Middle frontal gyrus (tissue), 1 donor: ENCODE measurements at regions not wholly inside any gene's neighbourhood (a gene's known extent, or its start where the extent isn't known, plus 50 kb on each side); places are given as distances from the start of the nearest gene placed in this dataset.

Experiments used
- DNase-seq: peaks from one replicate; pipeline ENCODE4 v3.0.0-alpha.2; 2015; ENCODE audit warnings: low spot score; ENCODE audit errors: extremely low spot score

DNA sequence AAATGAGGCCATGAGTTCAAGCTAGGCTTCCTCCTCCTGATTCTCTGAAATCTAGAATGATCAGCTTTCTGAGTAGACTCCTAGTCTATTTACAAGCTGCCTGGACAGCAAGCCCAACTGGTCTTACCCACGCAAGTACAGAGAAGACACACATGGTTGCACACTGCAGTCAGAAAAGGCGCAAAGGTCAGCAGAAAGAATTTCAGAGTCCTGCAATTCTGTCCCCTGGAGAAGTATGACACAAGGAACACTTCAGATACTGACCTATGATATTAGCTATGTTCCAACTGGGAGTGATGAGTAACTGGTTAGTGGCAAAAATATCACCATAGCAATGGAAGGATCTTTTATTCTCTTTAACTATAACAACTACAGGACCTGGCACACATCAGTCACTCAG lies 336.1 kb upstream of the PKDCC start:
- DNase-seq, result no peak

DNA sequence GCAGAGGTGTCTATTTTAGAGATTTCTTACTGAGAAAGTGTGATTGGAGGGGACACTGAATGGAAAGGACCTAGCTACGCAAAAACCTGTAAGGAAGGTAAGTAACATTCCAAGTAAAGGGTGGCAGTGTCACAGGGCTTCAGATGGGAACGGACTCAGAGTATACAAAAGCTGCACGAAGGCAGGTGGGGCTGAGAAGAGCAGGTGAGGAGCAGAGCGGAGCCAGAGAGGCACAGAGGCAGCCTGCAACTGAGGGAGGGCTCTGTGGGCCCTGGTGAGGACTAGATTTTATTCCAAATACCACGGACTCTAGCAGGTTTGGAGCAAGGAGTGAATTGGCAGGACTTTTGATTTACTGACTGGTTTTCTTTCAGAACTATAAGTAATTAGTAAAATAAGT lies 331.3 kb upstream of the PKDCC start:
- DNase-seq, result no peak

- no peak for DNase-seq
Observed at GRCh38 chr2:41717839-41718238, 330.0 kb upstream of the PKDCC start.

DNA sequence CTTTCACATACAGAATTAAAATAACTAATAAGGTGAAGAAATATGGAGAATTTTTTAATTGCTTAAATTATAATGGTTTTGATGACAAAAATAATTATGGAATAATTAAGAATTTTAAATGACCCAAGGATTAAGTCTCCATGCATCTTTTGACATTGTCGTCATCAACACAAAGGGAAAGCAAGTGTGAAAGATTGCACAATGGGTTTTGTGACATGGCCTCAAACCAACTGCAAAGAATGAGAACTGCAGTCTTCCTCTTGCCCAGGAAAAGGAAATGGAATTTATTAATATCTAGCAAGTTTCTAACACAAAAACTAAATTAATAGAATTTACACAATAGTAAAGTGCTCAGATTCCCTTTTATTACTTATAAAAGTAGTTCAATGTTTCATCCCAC lies 329.1 kb upstream of the PKDCC start:
- DNase-seq, result no peak

- DNase-seq, result no peak
Observed at GRCh38 chr2:41719756-41720155, 328.1 kb upstream of the PKDCC start.

DNA sequence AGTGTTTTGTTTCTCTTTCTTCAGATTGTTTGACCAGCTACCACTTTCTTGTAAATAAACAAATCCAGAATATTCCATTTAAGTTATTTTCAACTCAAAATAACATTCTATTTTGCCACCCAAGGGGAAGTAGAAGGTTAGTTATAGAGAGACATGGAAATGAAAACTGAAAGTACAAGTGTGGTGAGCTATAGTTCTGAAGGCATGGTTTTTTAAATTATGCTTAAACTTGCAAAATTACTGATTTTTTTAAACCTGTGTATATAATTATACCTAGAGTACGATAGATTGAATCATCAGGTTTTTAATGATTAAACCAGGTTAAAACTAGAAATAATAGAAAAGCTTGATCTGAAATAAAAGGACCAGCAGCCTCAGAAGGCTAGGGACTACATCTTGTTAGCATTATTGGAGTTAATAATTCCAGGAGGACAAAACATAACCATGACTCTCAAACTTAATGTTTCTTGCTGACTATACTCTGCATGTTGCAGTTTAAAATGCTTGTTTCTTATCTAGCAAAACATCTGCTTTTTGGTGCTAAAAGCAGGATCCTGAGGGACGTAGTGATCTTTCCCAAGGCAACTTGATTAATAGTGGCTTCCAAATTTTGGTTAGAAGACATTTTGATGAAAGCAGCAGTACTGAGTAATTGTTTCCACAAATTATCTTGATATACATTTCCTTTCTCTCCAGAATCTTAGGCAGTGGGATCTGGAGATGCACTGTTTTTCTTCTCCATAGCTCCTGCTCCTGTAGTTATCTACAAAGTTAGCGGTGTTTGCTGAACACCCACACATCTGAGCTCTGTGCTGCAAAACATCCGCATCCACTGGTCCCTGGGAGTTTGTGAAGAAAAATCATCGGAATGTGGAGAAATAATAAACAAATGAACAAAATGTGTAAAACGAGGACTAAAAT lies 327.2 kb upstream of the PKDCC start:
- no peak for DNase-seq

GRCh38 chr2:41722668-41723369 lies 325.0 kb upstream of the PKDCC start:
- DNase-seq, result no peak

GRCh38 chr2:41723526-41723925 lies 324.3 kb upstream of the PKDCC start:
- DNase-seq, result no peak

GRCh38 chr2:41724465-41724864 lies 323.4 kb upstream of the PKDCC start:
- DNase-seq, result no peak

GRCh38 chr2:41725901-41726300 lies 321.9 kb upstream of the PKDCC start:
- DNase-seq, result no peak

DNA sequence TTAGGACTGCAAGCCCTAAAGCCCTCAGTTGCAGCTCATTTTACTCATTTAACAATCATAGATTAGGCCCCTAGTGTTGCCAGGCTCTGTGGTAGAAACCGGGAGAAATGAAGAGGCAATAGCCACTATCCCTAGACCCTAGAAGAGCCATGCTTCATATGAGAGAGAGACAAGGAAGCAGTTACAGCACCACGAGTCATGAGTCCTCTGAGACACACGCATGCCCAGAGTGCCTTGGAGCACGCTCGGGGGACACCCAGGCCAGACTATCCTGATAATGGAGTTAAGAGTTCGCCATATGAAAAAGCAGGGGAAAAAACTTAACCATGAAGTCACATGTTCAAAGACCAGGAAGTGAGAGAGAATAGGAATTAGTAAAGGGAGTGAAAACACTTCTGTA lies 321.5 kb upstream of the PKDCC start:
- DNase-seq, result no peak

GRCh38 chr2:41727152-41727551 lies 320.7 kb upstream of the PKDCC start:
- no peak for DNase-seq

DNA sequence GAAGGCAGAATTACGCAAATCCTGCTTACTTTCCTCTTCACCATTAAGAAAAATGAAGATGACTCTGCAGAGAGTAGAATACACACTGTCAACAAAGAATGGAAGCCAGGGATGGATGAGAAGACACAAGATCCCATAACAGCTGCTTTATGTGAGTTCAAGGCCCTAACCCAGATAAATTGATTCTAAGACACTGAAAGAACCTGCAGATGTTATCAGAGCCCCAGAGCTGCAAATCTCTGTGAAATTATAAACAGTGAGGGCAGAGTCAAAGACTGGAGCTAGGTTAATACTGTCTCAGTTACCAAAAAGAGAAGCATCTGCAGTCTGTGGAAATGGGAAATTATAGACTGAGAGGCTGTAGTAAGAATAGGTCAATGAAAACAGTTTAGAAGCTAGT lies 320.1 kb upstream of the PKDCC start:
- DNase-seq, result no peak

DNA sequence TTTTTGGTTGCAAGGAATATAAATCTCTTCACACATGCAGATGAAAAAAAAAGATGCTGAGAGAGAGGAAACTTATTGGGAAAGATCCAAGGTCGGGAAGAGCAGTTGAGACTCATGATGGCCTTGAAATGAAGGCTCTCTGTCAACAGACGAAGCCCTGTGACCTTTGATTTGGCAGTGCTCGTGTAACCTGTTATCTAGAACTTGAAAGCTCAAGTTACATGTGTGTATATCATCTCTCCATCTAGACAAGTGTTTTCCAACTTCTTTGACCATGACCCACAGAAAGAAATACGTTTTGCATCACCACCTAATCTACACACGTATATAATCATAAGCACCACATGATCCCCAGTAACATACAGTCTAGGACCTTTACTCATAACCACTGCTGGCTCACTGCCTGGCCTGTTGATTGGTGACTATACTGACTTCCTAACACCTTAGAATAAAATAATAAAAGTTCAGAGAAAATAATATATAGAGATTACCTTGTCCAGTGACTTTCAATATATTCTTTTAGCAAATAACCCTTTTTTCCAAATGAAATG lies 319.0 kb upstream of the PKDCC start:
- no peak for DNase-seq

DNA sequence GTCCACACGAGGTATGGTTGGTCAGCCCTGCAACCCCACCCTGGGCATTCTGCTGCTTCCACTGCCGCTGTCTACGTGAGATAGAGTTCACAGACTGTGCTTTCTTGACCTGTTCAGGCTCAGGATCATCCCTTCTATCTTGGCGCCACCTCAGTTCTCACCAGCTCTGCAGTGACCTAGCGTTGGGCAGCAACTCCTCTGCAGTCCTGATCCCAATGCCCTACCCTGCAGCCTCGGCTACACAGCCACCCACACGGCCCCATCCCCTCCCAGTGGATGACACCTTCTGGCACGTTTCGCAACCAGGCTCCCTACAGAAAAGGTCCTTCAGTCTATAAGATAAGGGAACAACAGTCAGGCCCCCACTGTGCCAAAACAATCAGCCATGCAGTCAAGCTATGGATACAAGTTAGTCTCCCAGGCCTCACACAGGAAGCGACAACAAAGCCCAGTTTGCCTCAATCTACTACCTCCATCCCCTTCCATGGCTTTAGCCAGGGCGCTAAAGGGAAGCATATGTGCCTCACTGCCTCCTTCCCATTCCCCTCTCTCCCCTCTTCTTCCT lies 317.9 kb upstream of the PKDCC start:
- no peak for DNase-seq

- DNase-seq, result no peak
Observed at GRCh38 chr2:41735006-41735405, 312.8 kb upstream of the PKDCC start.

DNA sequence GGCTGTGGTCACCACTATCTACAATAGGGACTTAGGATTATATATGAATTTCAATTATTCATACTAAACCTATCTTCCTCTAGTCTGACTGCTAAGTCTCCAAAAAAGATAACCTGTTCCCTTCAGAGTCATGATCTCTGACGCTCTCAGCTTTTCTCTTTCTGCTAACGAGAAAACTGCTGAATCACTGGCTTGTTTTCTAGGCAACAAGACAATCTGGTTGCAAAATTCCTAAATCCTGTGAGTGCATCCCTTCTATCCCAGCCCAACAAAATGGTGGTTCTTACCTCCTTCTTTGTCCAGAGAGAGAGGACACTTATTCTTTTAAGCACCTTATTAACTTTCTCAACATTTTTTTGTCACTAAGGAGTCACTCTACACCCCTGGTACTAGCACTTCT lies 312.3 kb upstream of the PKDCC start:
- DNase-seq, result no peak

DNA sequence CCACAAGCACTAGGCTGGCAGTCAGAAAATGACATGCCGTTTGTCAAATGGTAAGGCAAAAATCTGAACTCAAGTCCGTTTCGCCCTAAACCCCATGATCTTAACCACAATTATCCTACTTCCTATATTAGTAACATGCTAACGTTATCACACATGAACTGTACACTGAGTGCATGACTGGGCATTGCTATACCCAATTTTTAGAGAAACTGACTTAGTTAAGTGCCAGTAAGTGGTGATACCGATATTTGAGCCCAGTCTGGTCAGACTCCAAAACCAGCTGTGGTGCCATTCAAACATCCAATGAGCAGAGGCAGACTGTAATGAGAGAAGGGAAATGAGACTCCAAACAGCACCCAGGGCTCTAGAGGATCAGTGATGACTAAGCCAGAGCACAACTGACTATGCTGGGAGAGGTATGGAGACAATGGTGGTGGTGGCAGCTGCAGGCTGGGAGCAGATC lies 311.7 kb upstream of the PKDCC start:
- no peak for DNase-seq

DNA sequence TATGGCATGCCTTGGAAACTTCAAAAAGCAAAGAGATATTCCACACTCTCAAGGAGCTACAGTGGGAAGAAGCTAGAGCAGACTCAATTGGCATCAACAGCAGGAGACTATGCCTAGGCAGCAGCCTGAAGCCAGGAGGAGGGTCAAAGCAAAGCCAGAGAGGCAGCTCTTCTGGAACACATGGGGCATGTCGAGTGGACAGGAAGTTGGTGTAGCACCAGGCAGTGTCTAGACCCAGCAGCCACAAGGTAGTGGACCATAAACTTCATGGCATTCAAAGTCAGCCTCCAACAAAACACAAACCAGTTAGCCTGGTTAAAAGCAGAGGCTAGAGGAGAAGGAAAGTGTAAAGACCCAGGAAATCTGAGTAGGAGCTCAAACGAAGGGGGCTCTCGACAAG lies 311.2 kb upstream of the PKDCC start:
- DNase-seq, result no peak

DNA sequence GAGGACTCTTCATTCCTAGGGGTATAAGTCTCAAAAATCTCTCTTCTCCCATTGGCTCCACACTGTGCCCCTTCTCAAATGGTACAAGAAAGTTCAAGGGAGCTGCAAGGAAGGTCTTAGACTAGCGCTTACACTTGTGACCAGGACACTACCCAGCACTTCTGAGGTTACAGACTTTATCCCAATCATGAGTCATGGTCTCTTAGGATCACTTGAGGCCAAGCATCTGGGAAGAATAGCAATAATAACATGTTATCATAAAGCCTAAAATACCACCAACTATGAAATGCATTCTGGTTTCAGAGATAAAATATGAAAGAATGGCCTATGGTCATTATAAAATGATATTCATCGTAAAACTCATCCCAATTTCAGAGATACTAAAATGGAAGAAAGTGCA lies 309.9 kb upstream of the PKDCC start:
- no peak for DNase-seq

DNA sequence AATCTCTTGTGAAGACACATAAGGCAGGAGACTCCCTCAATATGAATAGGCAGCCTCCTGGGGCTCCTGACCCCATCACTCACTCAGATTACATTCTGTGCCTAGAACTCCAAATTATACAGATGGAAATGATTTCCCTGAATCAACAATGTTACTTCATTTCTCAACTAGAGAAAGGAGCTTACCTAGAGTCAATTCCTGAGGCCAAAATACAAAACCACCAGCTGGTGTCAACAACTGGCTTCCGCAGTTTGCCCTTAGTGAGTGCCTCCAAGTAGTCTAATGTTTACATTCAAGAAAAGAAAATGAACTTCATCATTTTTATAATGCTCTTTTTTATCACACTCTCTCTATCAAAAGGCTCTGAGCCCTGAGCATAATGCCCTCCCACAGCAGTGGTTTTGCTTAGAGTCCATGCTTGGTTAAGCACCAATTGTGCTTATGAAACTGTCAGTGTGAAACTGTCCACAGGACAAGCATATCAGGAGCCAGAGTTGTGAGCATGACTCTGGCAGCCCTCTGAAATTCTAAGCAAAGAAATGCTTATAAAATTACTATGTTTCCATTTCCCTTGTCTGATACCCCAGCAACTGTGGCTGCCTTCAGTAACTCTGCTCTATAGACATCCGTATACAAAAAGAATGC lies 305.7 kb upstream of the PKDCC start:
- no peak for DNase-seq

GRCh38 chr2:41743324-41743723 lies 304.5 kb upstream of the PKDCC start:
- no peak for DNase-seq
